B cell (primary cell): ENCODE measurements at regions not wholly inside any gene's neighbourhood (a gene's known extent, or its start where the extent isn't known, plus 50 kb on each side); places are given as distances from the start of the nearest gene placed in this dataset.

Source experiments
- EZH2 ChIP-seq: IDR thresholded peaks from 2 replicates; pipeline ENCODE4 v1.6.1; 2012; ENCODE audit warnings: borderline replicate concordance, low read depth, mild to moderate bottlenecking, moderate library complexity, low read length; ENCODE audit not compliant: insufficient read depth, poor library complexity, severe bottlenecking
- TF ChIP-seq, protein P1 (sequence below): fragments of 200-600 bp; IDR thresholded peaks from one replicate; pipeline ENCODE4 v1.8.0; 2022; ENCODE audit warnings: antibody characterized with exemption, mild to moderate bottlenecking

GRCh38 chr5:133870661-133871060 lies 97.8 kb downstream of the C5orf15 start:
- TF ChIP-seq EZH2 = no peak
- TF ChIP-seq, protein P1, sequence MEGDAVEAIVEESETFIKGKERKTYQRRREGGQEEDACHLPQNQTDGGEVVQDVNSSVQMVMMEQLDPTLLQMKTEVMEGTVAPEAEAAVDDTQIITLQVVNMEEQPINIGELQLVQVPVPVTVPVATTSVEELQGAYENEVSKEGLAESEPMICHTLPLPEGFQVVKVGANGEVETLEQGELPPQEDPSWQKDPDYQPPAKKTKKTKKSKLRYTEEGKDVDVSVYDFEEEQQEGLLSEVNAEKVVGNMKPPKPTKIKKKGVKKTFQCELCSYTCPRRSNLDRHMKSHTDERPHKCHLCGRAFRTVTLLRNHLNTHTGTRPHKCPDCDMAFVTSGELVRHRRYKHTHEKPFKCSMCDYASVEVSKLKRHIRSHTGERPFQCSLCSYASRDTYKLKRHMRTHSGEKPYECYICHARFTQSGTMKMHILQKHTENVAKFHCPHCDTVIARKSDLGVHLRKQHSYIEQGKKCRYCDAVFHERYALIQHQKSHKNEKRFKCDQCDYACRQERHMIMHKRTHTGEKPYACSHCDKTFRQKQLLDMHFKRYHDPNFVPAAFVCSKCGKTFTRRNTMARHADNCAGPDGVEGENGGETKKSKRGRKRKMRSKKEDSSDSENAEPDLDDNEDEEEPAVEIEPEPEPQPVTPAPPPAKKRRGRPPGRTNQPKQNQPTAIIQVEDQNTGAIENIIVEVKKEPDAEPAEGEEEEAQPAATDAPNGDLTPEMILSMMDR = no peak
